Forelimb muscle (tissue), 1 donor: ENCODE measurements at regions not wholly inside any gene's neighbourhood (a gene's known extent, or its start where the extent isn't known, plus 50 kb on each side); places are given as distances from the start of the nearest gene placed in this dataset.

Experiments used
- DNase-seq: peaks from one replicate; pipeline ENCODE4 v3.0.0-alpha.2; 2013; ENCODE audit warnings: low read depth

- no peak for DNase-seq
These were observed 76.5 kb upstream of the GTSF1L start for GRCh38 chr20:43803276-43803675.

- DNase-seq = no peak
These were observed 73.4 kb upstream of the GTSF1L start for GRCh38 chr20:43800186-43800585.

GRCh38 chr20:43799741-43800140 is 72.9 kb upstream of the GTSF1L start:
- DNase-seq = no peak

GRCh38 chr20:43799150-43799711 is 72.4 kb upstream of the GTSF1L start:
- DNase-seq = no peak

GRCh38 chr20:43798291-43799149 is 71.7 kb upstream of the GTSF1L start:
- DNase-seq = no peak

DNA sequence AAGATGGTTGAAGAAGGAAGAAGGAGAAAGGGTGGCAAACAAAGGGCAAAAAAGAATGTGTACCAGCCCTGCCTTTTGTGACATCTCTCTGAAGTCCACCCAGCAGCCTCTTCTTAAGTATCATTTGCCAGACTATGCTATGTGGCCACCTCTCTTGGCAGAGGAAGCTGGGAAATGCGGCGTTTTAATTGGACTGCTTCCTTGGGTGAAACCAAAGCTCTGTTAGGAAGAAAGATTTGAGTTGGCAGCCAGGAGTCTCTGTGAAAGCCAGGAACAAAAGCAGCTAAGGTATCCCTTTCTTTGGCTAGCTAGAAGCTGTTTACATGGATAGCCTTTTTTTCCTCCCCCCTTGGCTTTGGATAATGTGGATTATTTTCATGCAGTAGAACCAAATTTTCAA is 67.5 kb upstream of the GTSF1L start:
- DNase-seq = no peak

DNA sequence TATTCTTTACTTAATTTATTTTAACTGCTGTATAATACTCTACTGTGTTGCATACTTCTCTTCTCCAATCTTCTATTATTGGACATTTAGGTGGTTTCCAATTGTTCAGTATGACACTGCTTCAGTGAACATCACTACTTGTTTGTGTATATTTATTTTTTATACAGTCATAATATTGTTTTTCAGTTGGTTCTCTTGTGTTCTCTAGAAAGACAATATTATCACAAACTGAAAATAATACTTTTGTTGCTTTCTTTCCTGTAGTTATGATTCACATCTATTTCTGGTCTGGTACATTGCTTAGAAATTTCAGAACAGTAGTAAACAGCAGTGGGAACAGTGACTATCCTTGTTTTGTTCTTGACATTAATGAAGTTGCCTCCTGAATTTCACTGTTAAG is 62.8 kb upstream of the GTSF1L start:
- DNase-seq = no peak

DNA sequence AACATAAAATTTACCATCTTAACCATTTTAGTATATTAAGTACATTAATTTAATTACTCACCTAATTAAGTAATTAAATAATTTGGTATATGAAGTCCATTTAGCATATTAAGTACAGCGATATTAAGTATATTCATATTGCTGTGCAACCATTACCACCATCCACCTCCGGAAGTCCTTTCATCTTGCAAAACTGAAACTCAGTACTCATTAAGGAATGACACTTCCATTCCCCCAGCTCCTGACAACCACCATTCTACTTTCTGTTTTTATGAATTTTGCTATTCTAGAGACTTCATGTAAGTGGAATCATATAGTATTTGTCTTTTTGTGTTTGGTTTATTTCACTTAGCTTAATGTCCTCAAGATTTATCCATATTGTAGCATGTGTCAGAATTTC is 61.1 kb upstream of the GTSF1L start:
- DNase-seq = no peak

DNA sequence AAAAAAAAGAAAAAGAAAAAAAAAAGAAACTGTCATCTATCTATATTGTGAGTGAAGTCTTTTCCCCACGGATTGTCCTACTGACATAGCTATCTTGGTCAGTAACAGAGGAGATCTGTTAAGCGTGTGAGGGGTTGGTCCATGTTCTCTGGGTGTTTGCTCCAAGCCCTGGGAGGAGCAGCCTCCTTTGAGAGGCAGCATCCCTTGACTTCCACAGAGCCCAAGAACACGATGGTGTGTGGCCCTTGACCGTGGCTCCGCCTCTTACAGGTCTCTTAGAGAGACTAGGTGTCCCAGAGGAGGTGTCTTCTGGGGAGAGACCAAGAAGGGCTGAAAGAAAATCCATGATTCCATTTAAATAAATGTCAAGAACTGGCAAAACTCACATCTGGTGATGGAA is 60.1 kb upstream of the GTSF1L start:
- DNase-seq = no peak

- DNase-seq = no peak
These were observed 54.4 kb upstream of the GTSF1L start for GRCh38 chr20:43781215-43781614.

DNA sequence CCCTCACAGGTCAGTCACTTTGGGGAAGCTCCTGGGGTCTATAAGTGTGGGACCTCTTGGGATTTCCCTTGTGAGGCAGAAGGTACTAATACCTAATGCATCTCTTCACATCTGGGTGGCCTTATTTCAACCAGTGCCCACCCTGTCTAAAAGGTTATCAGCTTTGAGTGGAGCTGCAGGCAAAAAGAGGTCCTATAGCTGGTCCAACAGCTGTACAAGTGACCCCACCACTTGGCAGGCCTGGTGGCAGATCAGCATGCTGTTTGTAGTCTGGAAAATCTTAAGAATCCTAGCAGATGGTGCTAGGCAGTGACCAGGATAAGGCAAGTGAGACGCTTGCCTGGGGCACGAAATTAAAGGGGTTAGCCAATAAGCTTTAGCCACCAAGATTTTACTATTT is 51.6 kb upstream of the GTSF1L start:
- DNase-seq = no peak

- DNase-seq = no peak
These were observed 49.9 kb upstream of the GTSF1L start for GRCh38 chr20:43776691-43777090.
